Gastroesophageal sphincter (tissue), 4 donors: ENCODE measurements at regions not wholly inside any gene's neighbourhood (a gene's known extent, or its start where the extent isn't known, plus 50 kb on each side); places are given as distances from the start of the nearest gene placed in this dataset.

Experiments
- ATAC-seq: fragments of 150-250 bp; one replicate; pipeline ENCODE4 v1.9.1; 2016; ENCODE audit warnings: mild to moderate bottlenecking, moderate library complexity
- H3K27ac ChIP-seq, 4 donors: fragments of 200-600 bp; sonication (generic) in 3 of 4; 1 replicate in 3 of 4; 2 replicates in 1 of 4; pipeline ENCODE4 v1.5.1; 2016 to 2019
- H3K27me3 ChIP-seq: fragments of 200-600 bp; sonication (generic); one replicate; pipeline ENCODE4 v1.5.1; 2019
- H3K36me3 ChIP-seq, 2 donors: fragments of 200-600 bp; sonication (generic); one replicate each; pipeline ENCODE4 v1.5.1; 2019; ENCODE audit warnings: control low read depth in 1 of 2
- H3K4me1 ChIP-seq, 3 donors: fragments of 200-600 bp; sonication (generic); 1 replicate in 2 of 3; 2 replicates in 1 of 3; pipeline ENCODE4 v1.5.1; 2016 to 2019; ENCODE audit warnings: control low read depth in 2 of 3
- H3K4me3 ChIP-seq, 2 donors: fragments of 200-600 bp; sonication (generic); one replicate each; pipeline ENCODE4 v1.5.1; 2019; ENCODE audit warnings: mild to moderate bottlenecking in 1 of 2, moderate library complexity in 1 of 2
- H3K9me3 ChIP-seq, 3 donors: fragments of 200-600 bp; sonication (generic); one replicate each; pipeline ENCODE4 v1.5.1; 2017 to 2019; ENCODE audit warnings: control low read depth in 2 of 3
- EP300 ChIP-seq: sonication (generic); formaldehyde crosslinking; IDR thresholded peaks from one replicate; pipeline ENCODE4 v1.6.1; 2017; ENCODE audit warnings: antibody characterized with exemption, mild to moderate bottlenecking
- POLR2A ChIP-seq, 2 donors: fragments of 450-650 bp; IDR thresholded peaks; one replicate each; pipeline ENCODE4 v1.6.1; 2017; ENCODE audit warnings: antibody characterized with exemption in 2 of 2, mild to moderate bottlenecking in 2 of 2, moderate library complexity in 1 of 2
- POLR2AphosphoS5 ChIP-seq: sonication (generic); formaldehyde crosslinking; IDR thresholded peaks from one replicate; pipeline ENCODE4 v1.6.1; 2017; ENCODE audit warnings: antibody characterized with exemption
- WGBS, 2 donors: methylation state at CpG; one replicate each; pipeline ENCODE4 v1.1.5; 2018; ENCODE audit warnings: low coverage in 1 of 2; 5-methylcytosine and 5-hydroxymethylcytosine counted together
- TF ChIP-seq, protein P1 (sequence below), 4 experiments: fragments of 200-600 bp in 2 of 4; fragments of 450-650 bp in 2 of 4; sonication (generic) in 1 of 4; IDR thresholded peaks; one replicate each; pipeline ENCODE4 v1.5.1; 2017 to 2019; ENCODE audit warnings: antibody characterized with exemption in 4 of 4, mild to moderate bottlenecking in 2 of 4, moderate library complexity in 2 of 4

- 87 to 100% methylated on average over 1 to 3 of the region's 3 CpGs for WGBS, 2 donors
- ATAC-seq, result no peak
These were observed 411.9 kb upstream of the TNP1 start for GRCh38 chr2:217271813-217272212.

DNA sequence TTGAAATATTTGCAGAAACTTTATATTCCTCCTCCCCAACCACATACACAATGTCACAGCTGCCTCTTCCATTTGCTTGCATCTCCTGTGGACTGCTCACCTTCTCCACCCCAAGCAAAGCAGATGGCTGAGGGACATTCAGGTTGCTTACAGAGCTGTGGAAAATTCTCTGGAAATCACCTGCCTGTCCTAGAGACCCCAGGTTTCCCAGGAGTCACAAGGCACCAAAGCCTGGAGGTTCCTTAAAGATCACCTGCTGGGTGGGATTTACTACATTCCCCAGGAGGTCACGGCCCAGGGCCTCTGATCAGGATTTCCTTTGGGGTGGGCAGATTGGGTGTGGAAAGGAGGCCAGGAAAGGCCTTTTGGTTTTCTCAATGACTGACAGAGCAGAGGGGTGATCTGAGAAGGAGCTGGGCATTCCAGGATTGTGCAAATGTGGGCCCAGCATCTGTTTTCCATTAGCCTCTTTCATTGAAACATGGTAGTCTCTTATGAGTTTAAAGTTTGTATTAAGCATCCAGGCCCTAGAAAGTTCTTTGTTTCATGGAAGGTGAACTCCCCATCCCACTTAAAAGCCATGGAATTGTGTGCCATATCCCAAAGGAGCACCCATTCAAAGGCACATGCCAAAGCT, 410.7 kb upstream of the TNP1 start:
- H3K4me1 ChIP-seq, result peaks cover 0 to 12% (median 0%) of the 10 kb centered on the region in 3 donors
- no peak overlapping the region for H3K27ac ChIP-seq
- no peaks in the 10 kb centered on the region for H3K36me3 ChIP-seq
- TF ChIP-seq POLR2A (IDR thresholded peaks at IDR 0.05) (no peak), POLR2AphosphoS5 (no peak), EP300 (no peak)
- TF ChIP-seq, protein P1, sequence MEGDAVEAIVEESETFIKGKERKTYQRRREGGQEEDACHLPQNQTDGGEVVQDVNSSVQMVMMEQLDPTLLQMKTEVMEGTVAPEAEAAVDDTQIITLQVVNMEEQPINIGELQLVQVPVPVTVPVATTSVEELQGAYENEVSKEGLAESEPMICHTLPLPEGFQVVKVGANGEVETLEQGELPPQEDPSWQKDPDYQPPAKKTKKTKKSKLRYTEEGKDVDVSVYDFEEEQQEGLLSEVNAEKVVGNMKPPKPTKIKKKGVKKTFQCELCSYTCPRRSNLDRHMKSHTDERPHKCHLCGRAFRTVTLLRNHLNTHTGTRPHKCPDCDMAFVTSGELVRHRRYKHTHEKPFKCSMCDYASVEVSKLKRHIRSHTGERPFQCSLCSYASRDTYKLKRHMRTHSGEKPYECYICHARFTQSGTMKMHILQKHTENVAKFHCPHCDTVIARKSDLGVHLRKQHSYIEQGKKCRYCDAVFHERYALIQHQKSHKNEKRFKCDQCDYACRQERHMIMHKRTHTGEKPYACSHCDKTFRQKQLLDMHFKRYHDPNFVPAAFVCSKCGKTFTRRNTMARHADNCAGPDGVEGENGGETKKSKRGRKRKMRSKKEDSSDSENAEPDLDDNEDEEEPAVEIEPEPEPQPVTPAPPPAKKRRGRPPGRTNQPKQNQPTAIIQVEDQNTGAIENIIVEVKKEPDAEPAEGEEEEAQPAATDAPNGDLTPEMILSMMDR (IDR thresholded peaks at IDR 0.05), result no peak
- H3K27me3 ChIP-seq, result no peaks in the 10 kb centered on the region
- H3K9me3 ChIP-seq, result peaks cover 0 to 12% (median 0%) of the 10 kb centered on the region in 3 donors
- WGBS, 2 donors, result no CpG with 5 or more reads among the region's 1 CpG
- no peak for ATAC-seq
- H3K4me3 ChIP-seq, result no peak overlapping the region

More at GRCh38 chr2:217271813-217272212, 411.9 kb upstream of the TNP1 start:
- TF ChIP-seq EP300, result no peak
- TF ChIP-seq, protein P1 (IDR thresholded peaks at IDR 0.05), result no peak
- no peak for TF ChIP-seq POLR2A (IDR thresholded peaks at IDR 0.05)
- TF ChIP-seq POLR2AphosphoS5, result no peak
- no peak overlapping the region for H3K27ac ChIP-seq
- H3K27me3 ChIP-seq, result no peaks in the 10 kb centered on the region
- no peaks in the 10 kb centered on the region for H3K36me3 ChIP-seq
- H3K4me3 ChIP-seq, result no peak overlapping the region
- H3K9me3 ChIP-seq, result peaks cover 0 to 12% (median 0%) of the 10 kb centered on the region in 3 donors
- H3K4me1 ChIP-seq, result peaks cover 0 to 12% (median 0%) of the 10 kb centered on the region in 3 donors

DNA sequence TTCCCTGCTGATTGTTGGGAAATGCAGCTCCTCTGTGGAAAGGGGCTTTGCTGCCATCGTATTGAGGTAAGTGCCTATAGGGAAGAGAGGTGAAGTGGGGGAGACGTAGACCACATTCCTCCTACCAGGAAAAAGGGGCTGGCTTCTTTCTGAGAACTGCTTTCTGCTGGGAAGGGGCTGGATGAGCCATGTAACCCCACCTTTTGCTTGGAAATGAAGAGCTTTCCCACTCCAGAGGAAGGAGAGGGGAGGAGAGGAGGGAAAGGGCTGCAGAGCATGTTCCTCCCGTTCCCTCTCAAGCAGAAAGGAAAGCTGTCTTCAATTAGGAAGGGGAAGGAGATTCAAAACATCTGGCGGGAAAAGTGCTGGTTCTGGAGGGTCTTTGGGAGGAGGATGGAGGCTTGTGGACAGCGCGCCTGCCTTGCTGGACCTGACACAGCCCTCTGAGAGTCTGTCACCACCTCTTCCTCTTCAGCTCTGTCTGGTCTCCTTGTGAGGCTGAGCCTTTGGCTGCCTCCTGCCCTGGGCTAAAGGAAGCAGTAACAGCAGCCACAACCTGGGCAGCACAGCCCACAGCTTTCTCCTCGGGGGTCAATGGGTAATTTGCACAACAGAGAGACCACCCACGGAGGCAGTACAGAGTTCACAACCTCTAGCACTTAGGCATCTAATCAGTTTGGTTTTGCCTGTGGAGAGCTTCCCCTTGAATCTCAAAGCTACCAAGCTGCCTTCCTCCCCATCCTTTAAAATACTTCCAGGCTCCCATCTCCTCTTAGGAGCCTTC, 410.0 kb upstream of the TNP1 start:
- no peaks in the 10 kb centered on the region for H3K36me3 ChIP-seq
- no peak overlapping the region for H3K4me3 ChIP-seq
- peaks cover 0 to 12% (median 0%) of the 10 kb centered on the region in 3 donors for H3K9me3 ChIP-seq
- no peak overlapping the region for H3K27ac ChIP-seq
- peaks cover 0 to 12% (median 0%) of the 10 kb centered on the region in 3 donors for H3K4me1 ChIP-seq
- TF ChIP-seq, protein P1 (IDR thresholded peaks at IDR 0.05), result no peak
- TF ChIP-seq POLR2A (IDR thresholded peaks at IDR 0.05) (no peak), EP300 (no peak), POLR2AphosphoS5 (no peak)
- 40 to 79% methylated on average over 1 to 6 of the region's 8 CpGs for WGBS, 2 donors
- H3K27me3 ChIP-seq, result no peaks in the 10 kb centered on the region
- no peak for ATAC-seq

GRCh38 chr2:217268978-217269377, 409.1 kb upstream of the TNP1 start:
- TF ChIP-seq EP300 (no peak), POLR2AphosphoS5 (no peak), POLR2A (IDR thresholded peaks at IDR 0.05) (no peak)
- TF ChIP-seq, protein P1 (IDR thresholded peaks at IDR 0.05), result no peak
- no peaks in the 10 kb centered on the region for H3K27me3 ChIP-seq
- 90 to 100% methylated on average over 1 to 6 of the region's 7 CpGs for WGBS, 2 donors
- peaks cover 0 to 12% (median 0%) of the 10 kb centered on the region in 3 donors for H3K9me3 ChIP-seq
- H3K36me3 ChIP-seq, result no peaks in the 10 kb centered on the region
- peaks cover 0 to 16% (median 0%) of the 10 kb centered on the region in 3 donors for H3K4me1 ChIP-seq
- H3K27ac ChIP-seq, result no peak overlapping the region
- H3K4me3 ChIP-seq, result no peak overlapping the region
- no peak for ATAC-seq
